ENCODE measurements at regions not wholly inside any gene's neighbourhood (a gene's known extent, or its start where the extent isn't known, plus 50 kb on each side); places are given as distances from the start of the nearest gene placed in this dataset.

GRCh38 chr18:40296717-40297413, 1658.2 kb upstream of the PIK3C3 start:
- TF ChIP-seq CTCF (IDR thresholded peaks at IDR 0.05; ENCODE audit: low read depth, low read length, missing input control) (no peak), TAF1 (conservative IDR thresholded peaks at IDR 0.05) (no peak), FOXA1 (IDR thresholded peaks at IDR 0.05) (no peak), YY1 (IDR thresholded peaks at IDR 0.05) (no peak), SP1 (IDR thresholded peaks at IDR 0.05) (no peak), REST (IDR thresholded peaks at IDR 0.05) (no peak), GABPA (IDR thresholded peaks at IDR 0.05 in 1 of 2, conservative IDR thresholded peaks at IDR 0.05 in 1 of 2) (no peak)

Data from liver (tissue), 3 donors.